OCI-LY7 (cell line): ENCODE measurements at regions not wholly inside any gene's neighbourhood (a gene's known extent, or its start where the extent isn't known, plus 50 kb on each side); places are given as distances from the start of the nearest gene placed in this dataset.

Experiments used
- BruUV-seq: library from RNA; stranded (reverse); fragments of 400-500 nt; replicated peaks from 2 replicates; lab custom pipeline; 2021; lab: Mats Ljungman, UMichigan
- CTCF ChIA-PET: fragments of 300-600 bp; sonication (Branson Sonifier 250); formaldehyde crosslinking; loops from one replicate; lab custom pipeline; 2022; ENCODE audit warnings: antibody characterized with exemption; ENCODE audit not compliant: unreplicated experiment; lab: Charles Lee
- POLR2A ChIA-PET: fragments of 300-600 bp; sonication (Branson Sonifier 250); formaldehyde crosslinking; loops from one replicate; lab custom pipeline; 2022; ENCODE audit warnings: antibody characterized with exemption; lab: Charles Lee
- DNase-seq: peaks from one replicate; pipeline ENCODE4 v3.0.0-alpha.2; 2015; ENCODE audit warnings: low spot score
- H2AFZ ChIP-seq: fragments of 200-600 bp; sonication (generic), shearing (Covaris generic); 2 replicates; pipeline ENCODE4 v1.6.1; 2014; ENCODE audit warnings: mild to moderate bottlenecking, antibody characterized with exemption, low read length, moderate library complexity
- H3K27ac ChIP-seq: fragments of 200-600 bp; sonication (generic); 2 replicates; pipeline ENCODE4 v1.5.1; 2014; ENCODE audit warnings: mixed run types, low read depth, mild to moderate bottlenecking, moderate library complexity, low read length, inconsistent platforms; ENCODE audit not compliant: poor library complexity, severe bottlenecking
- H3K36me3 ChIP-seq: fragments of 200-600 bp; sonication (generic); 2 replicates; pipeline ENCODE4 v1.6.1; 2014; ENCODE audit warnings: mild to moderate bottlenecking, antibody characterized with exemption, low read length, moderate library complexity, mixed read lengths; ENCODE audit not compliant: insufficient read depth
- H3K4me1 ChIP-seq: fragments of 200-600 bp; sonication (generic); 2 replicates; pipeline ENCODE4 v1.5.1; 2014; ENCODE audit warnings: mild to moderate bottlenecking, low read length; ENCODE audit not compliant: insufficient read depth, poor library complexity, severe bottlenecking
- H3K4me2 ChIP-seq: fragments of 200-600 bp; sonication (generic); 2 replicates; pipeline ENCODE4 v1.6.1; 2014; ENCODE audit warnings: mild to moderate bottlenecking, low read length
- H3K4me3 ChIP-seq: fragments of 200-600 bp; sonication (generic); 2 replicates; pipeline ENCODE4 v1.5.1; 2014; ENCODE audit warnings: mild to moderate bottlenecking, low read depth, low read length; ENCODE audit not compliant: poor library complexity, severe bottlenecking
- H3K79me2 ChIP-seq: fragments of 200-600 bp; sonication (generic); 2 replicates; pipeline ENCODE4 v1.6.1; 2016; ENCODE audit warnings: low read depth, mild to moderate bottlenecking, low read length, moderate library complexity, mixed read lengths; ENCODE audit not compliant: insufficient read depth
- H3K9me2 ChIP-seq: fragments of 200-600 bp; sonication (generic); 2 replicates; pipeline ENCODE4 v1.6.1; 2016; ENCODE audit warnings: mild to moderate bottlenecking, low read length, mixed read lengths; ENCODE audit not compliant: insufficient read depth
- H3K9me3 ChIP-seq: fragments of 200-600 bp; sonication (generic); 2 replicates; pipeline ENCODE4 v1.6.1; 2014; ENCODE audit warnings: mild to moderate bottlenecking, mixed run types, low read length, mixed read lengths
- H4K20me1 ChIP-seq: fragments of 200-600 bp; sonication (generic); 2 replicates; pipeline ENCODE4 v1.6.1; 2014; ENCODE audit warnings: mild to moderate bottlenecking, antibody characterized with exemption, low read length, moderate library complexity, mixed read lengths; ENCODE audit not compliant: insufficient read depth
- CTCF ChIP-seq: fragments of 200-600 bp; sonication (generic); conservative IDR thresholded peaks from 2 replicates; pipeline ENCODE4 v1.5.1; 2014; ENCODE audit warnings: mild to moderate bottlenecking, antibody characterized with exemption, low read length, moderate library complexity, mixed read lengths
- EZH2phosphoT487 ChIP-seq: fragments of 200-600 bp; sonication (generic); IDR thresholded peaks from 2 replicates; pipeline ENCODE4 v1.6.1; 2018; ENCODE audit warnings: low read depth, borderline replicate concordance, mild to moderate bottlenecking, mixed run types, antibody characterized with exemption, low read length, moderate library complexity, mixed read lengths
- intact Hi-C: fragments of 100-400 bp; cut with micrococcal nuclease; formaldehyde crosslinking; loops from one replicate; pipeline ENCODE4 v1.10.0; 2022; ENCODE audit not compliant: unreplicated experiment

- Histone ChIP-seq H2AFZ (peak overlapping the region; percentile 39), H3K27ac (no peak overlapping the region), H3K4me2 (no peak overlapping the region), H3K79me2 (no peaks in the 10 kb centered on the region), H3K9me3 (no peaks in the 10 kb centered on the region), H3K4me1 (no peaks in the 10 kb centered on the region), H3K9me2 (no peaks in the 10 kb centered on the region), H3K4me3 (no peak overlapping the region), H3K36me3 (no peaks in the 10 kb centered on the region), H4K20me1 (no peaks in the 10 kb centered on the region)
- TF ChIP-seq EZH2phosphoT487 (no peak), CTCF (no peak)
- CTCF ChIA-PET = no interaction called here
- no TSS peak for BruUV-seq
- POLR2A ChIA-PET = interaction anchor here (0.6 kb wide), 1 partner anchor 165 kb away, joined by 3 read pairs; no protein-coding TSS in a partner anchor
- peak; percentile 24 for DNase-seq
- intact Hi-C loops = no loop called here
Observed at GRCh38 chr12:116642683-116643082, 83.5 kb downstream of the MAP1LC3B2 start.

GRCh38 chr12:116642106-116642505 lies 82.9 kb downstream of the MAP1LC3B2 start:
- Histone ChIP-seq H4K20me1 (no peaks in the 10 kb centered on the region), H3K79me2 (no peaks in the 10 kb centered on the region), H2AFZ (peak overlapping the region; percentile 39), H3K27ac (no peak overlapping the region), H3K4me1 (no peaks in the 10 kb centered on the region), H3K9me3 (no peaks in the 10 kb centered on the region), H3K4me3 (no peak overlapping the region), H3K9me2 (no peaks in the 10 kb centered on the region), H3K4me2 (no peak overlapping the region), H3K36me3 (no peaks in the 10 kb centered on the region)
- TF ChIP-seq EZH2phosphoT487 (no peak), CTCF (no peak)
- no TSS peak for BruUV-seq
- intact Hi-C loops = no loop called here
- POLR2A ChIA-PET = interaction anchor here (0.6 kb wide), 1 partner anchor 164 kb away, joined by 3 read pairs; no protein-coding TSS in a partner anchor
- CTCF ChIA-PET = no interaction called here
- no peak for DNase-seq

GRCh38 chr12:116640281-116640680 lies 81.1 kb downstream of the MAP1LC3B2 start:
- Histone ChIP-seq H3K27ac (no peak overlapping the region), H4K20me1 (no peaks in the 10 kb centered on the region), H3K4me1 (no peaks in the 10 kb centered on the region), H3K9me3 (no peaks in the 10 kb centered on the region), H3K36me3 (no peaks in the 10 kb centered on the region), H3K4me2 (no peak overlapping the region), H3K79me2 (no peaks in the 10 kb centered on the region), H3K4me3 (no peak overlapping the region), H2AFZ (no peak overlapping the region), H3K9me2 (no peaks in the 10 kb centered on the region)
- ChIA-PET POLR2A (no interaction called here), CTCF (no interaction called here)
- no TSS peak for BruUV-seq
- TF ChIP-seq EZH2phosphoT487 = no peak
- no peak for TF ChIP-seq CTCF
- intact Hi-C loops = no loop called here
- no peak for DNase-seq
